22Rv1 (cell line): ENCODE measurements at regions not wholly inside any gene's neighbourhood (a gene's known extent, or its start where the extent isn't known, plus 50 kb on each side); places are given as distances from the start of the nearest gene placed in this dataset.

Experiments used
- CTCF ChIP-seq: fragments of 450-650 bp; IDR thresholded peaks from 2 replicates; pipeline ENCODE4 v1.5.1; 2017; ENCODE audit warnings: mild to moderate bottlenecking
- ZFX ChIP-seq: fragments of 450-650 bp; IDR thresholded peaks from 2 replicates; pipeline ENCODE4 v1.6.1; 2017; ENCODE audit warnings: antibody characterized with exemption, borderline replicate concordance

GRCh38 chr6:85115876-85116275, 334.0 kb upstream of the NT5E start:
- TF ChIP-seq ZFX, result no peak
- no peak for TF ChIP-seq CTCF
